ENCODE measurements at regions not wholly inside any gene's neighbourhood (a gene's known extent, or its start where the extent isn't known, plus 50 kb on each side); places are given as distances from the start of the nearest gene placed in this dataset.

GRCh38 chr5:144076521-144077083, 93.9 kb downstream of the YIPF5 start:
- H3K4me3 ChIP-seq = no peak overlapping the region
- DNase-seq (ENCODE audit: low spot score) = no peak
- no peak overlapping the region for H3K27ac ChIP-seq
- TF ChIP-seq CTCF (IDR thresholded peaks at IDR 0.05) = no peak

GRCh38 chr5:144083185-144083584, 87.3 kb downstream of the YIPF5 start:
- no peak overlapping the region for H3K27ac ChIP-seq
- H3K4me3 ChIP-seq = no peak overlapping the region
- DNase-seq (ENCODE audit: low spot score) = no peak
- TF ChIP-seq CTCF (IDR thresholded peaks at IDR 0.05) = no peak

- no peak for DNase-seq (ENCODE audit: low spot score)
- no peak for TF ChIP-seq CTCF (IDR thresholded peaks at IDR 0.05)
- Histone ChIP-seq H3K4me3 (no peak overlapping the region), H3K27ac (no peak overlapping the region)
Observed at GRCh38 chr5:144084971-144085370, 85.5 kb downstream of the YIPF5 start.

GRCh38 chr5:144085381-144085780, 85.1 kb downstream of the YIPF5 start:
- no peak overlapping the region for H3K27ac ChIP-seq
- TF ChIP-seq CTCF (IDR thresholded peaks at IDR 0.05) = no peak

GRCh38 chr5:144086295-144086694, 84.2 kb downstream of the YIPF5 start:
- no peak for DNase-seq (ENCODE audit: low spot score)
- no peak overlapping the region for H3K27ac ChIP-seq
- TF ChIP-seq CTCF (IDR thresholded peaks at IDR 0.05) = no peak
- no peak overlapping the region for H3K4me3 ChIP-seq

More at GRCh38 chr5:144085381-144085780, 85.1 kb downstream of the YIPF5 start:
- DNase-seq (ENCODE audit: low spot score) = no peak
- H3K4me3 ChIP-seq = no peak overlapping the region

- H3K27ac ChIP-seq = no peak overlapping the region
- DNase-seq (ENCODE audit: low spot score) = no peak
- no peak for TF ChIP-seq CTCF (IDR thresholded peaks at IDR 0.05)
- H3K4me3 ChIP-seq = no peak overlapping the region
Observed at GRCh38 chr5:144087576-144087975, 82.9 kb downstream of the YIPF5 start.

- no peak overlapping the region for H3K27ac ChIP-seq
- no peak for DNase-seq (ENCODE audit: low spot score)
- H3K4me3 ChIP-seq = no peak overlapping the region
- no peak for TF ChIP-seq CTCF (IDR thresholded peaks at IDR 0.05)
Observed at GRCh38 chr5:144088206-144089064, 82.0 kb downstream of the YIPF5 start.
